H1 (cell line): ENCODE measurements at regions not wholly inside any gene's neighbourhood (a gene's known extent, or its start where the extent isn't known, plus 50 kb on each side); places are given as distances from the start of the nearest gene placed in this dataset.

Experiments
- CTCF ChIA-PET: fragments of 300-600 bp; sonication (Branson Sonifier 250); formaldehyde crosslinking; loops from one replicate; lab custom pipeline; 2021; ENCODE audit not compliant: partially characterized antibody; lab: Charles Lee
- POLR2A ChIA-PET: fragments of 300-600 bp; sonication (Branson Sonifier 250); formaldehyde crosslinking; loops from one replicate; lab custom pipeline; 2021; ENCODE audit warnings: inconsistent platforms; ENCODE audit not compliant: partially characterized antibody; lab: Charles Lee
- DNase-seq, 2 experiments: peaks; one replicate each; pipeline versions ENCODE4 v3.0.0 to v3.0.0-alpha.2; 2010 to 2022; ENCODE audit warnings: low spot score in 2 of 2, low read depth in 1 of 2, mixed read lengths in 1 of 2
- FAIRE-seq: peaks from 2 replicates; lab custom pipeline; 2011; peaks lifted over from hg19 to GRCh38; lab: Jason Lieb, UNC
- H2AFZ ChIP-seq: 2 replicates; pipeline ENCODE4 v1.8.1; 2012; ENCODE audit warnings: low read length, inconsistent platforms
- H2AK5ac ChIP-seq: 2 replicates; pipeline ENCODE4 v1.6.1; 2013; ENCODE audit warnings: low read depth, low read length
- H2BK120ac ChIP-seq: replicated peaks from 2 replicates; pipeline ENCODE3; 2013; ENCODE audit warnings: low read depth, low read length, inconsistent platforms
- H2BK12ac ChIP-seq: 2 replicates; pipeline ENCODE4 v1.6.1; 2013; ENCODE audit warnings: low read depth, low read length
- H2BK15ac ChIP-seq: 2 replicates; pipeline ENCODE4 v1.6.1; 2013; ENCODE audit warnings: low read length
- H2BK20ac ChIP-seq: 2 replicates; pipeline ENCODE4 v1.6.1; 2013; ENCODE audit warnings: low read length
- H2BK5ac ChIP-seq: 2 replicates; pipeline ENCODE4 v1.6.1; 2013; ENCODE audit warnings: low read depth, low read length
- H3K14ac ChIP-seq: 2 replicates; pipeline ENCODE4 v1.6.1; 2013; ENCODE audit warnings: inconsistent platforms; ENCODE audit not compliant: insufficient read length
- H3K18ac ChIP-seq: 2 replicates; pipeline ENCODE4 v1.6.1; 2013; ENCODE audit warnings: low read length; ENCODE audit errors: extremely low read depth
- H3K23ac ChIP-seq: 2 replicates; pipeline ENCODE4 v1.6.1; 2013; ENCODE audit warnings: inconsistent platforms; ENCODE audit not compliant: insufficient read length
- H3K23me2 ChIP-seq: 2 replicates; pipeline ENCODE4 v1.6.1; 2013; ENCODE audit warnings: low read depth, low read length
- H3K27ac ChIP-seq: 2 replicates; pipeline ENCODE4 v1.6.1; 2011; ENCODE audit warnings: low read depth, low read length, inconsistent platforms
- H3K27me3 ChIP-seq, 4 experiments: replicated peaks in 1 of 4; 1 replicate in 1 of 4; 2 replicates in 3 of 4; pipeline versions ENCODE4 v1.6.1 to v1.8.1; 2011 to 2013; ENCODE audit warnings: low read length in 3 of 4, mild to moderate bottlenecking in 3 of 4, inconsistent platforms in 2 of 4, mixed read lengths in 2 of 4, moderate library complexity in 1 of 4; ENCODE audit not compliant: control insufficient read depth in 3 of 4, insufficient read depth in 3 of 4; ENCODE audit errors: extremely low read depth in 1 of 4
- H3K36me3 ChIP-seq, 4 experiments: 2 replicates each; pipeline versions ENCODE4 v1.6.1 to v1.8.1; 2011 to 2013; ENCODE audit warnings: mild to moderate bottlenecking in 4 of 4, low read length in 3 of 4, moderate library complexity in 2 of 4, control low read depth in 1 of 4, inconsistent platforms in 1 of 4; ENCODE audit not compliant: insufficient read depth in 4 of 4, control insufficient read depth in 2 of 4
- H3K4ac ChIP-seq: replicated peaks from 2 replicates; pipeline ENCODE3; 2013; ENCODE audit warnings: low read length, low read depth, mixed read lengths, inconsistent platforms; ENCODE audit not compliant: insufficient read length
- H3K4me1 ChIP-seq, 4 experiments: replicated peaks in 1 of 4; 1 replicate in 1 of 4; 2 replicates in 3 of 4; pipeline versions ENCODE4 v1.6.1 to v1.8.1; 2011 to 2013; ENCODE audit warnings: low read length in 3 of 4, inconsistent platforms in 2 of 4, mixed read lengths in 1 of 4; ENCODE audit not compliant: insufficient read depth in 4 of 4, control insufficient read depth in 3 of 4
- H3K4me2 ChIP-seq, 2 experiments: 2 replicates each; pipeline versions ENCODE4 v1.6.1 to v1.8.1; 2011 to 2013; ENCODE audit warnings: low read depth in 2 of 2, low read length in 2 of 2, control low read depth in 1 of 2, inconsistent platforms in 1 of 2, mild to moderate bottlenecking in 1 of 2; ENCODE audit not compliant: insufficient read depth in 1 of 2
- H3K4me3 ChIP-seq, 4 experiments: fragments of 200-600, 300-600 bp in 1 of 4; sonication (generic), shearing (Covaris generic), sonication (Bioruptor Twin) in 1 of 4; 2 replicates each; pipeline versions ENCODE4 v1.5.1 to v1.8.1; 2011 to 2016; ENCODE audit warnings: low read length in 4 of 4, low read depth in 3 of 4, control low read depth in 2 of 4, inconsistent platforms in 2 of 4, mild to moderate bottlenecking in 2 of 4, mixed read lengths in 1 of 4, moderate library complexity in 1 of 4; ENCODE audit not compliant: insufficient read depth in 2 of 4; ENCODE audit errors: extremely low read depth in 1 of 4
- H3K56ac ChIP-seq: replicated peaks from 2 replicates; pipeline ENCODE3; 2013; ENCODE audit warnings: low read depth, mild to moderate bottlenecking, mixed read lengths, low read length, inconsistent platforms; ENCODE audit not compliant: insufficient read length
- H3K79me1 ChIP-seq: 2 replicates; pipeline ENCODE4 v1.6.1; 2013; ENCODE audit warnings: low read depth, low read length, control low read depth
- H3K79me2 ChIP-seq, 2 experiments: 2 replicates each; pipeline versions ENCODE4 v1.6.1 to v1.8.1; 2012 to 2013; ENCODE audit warnings: low read length in 2 of 2, mild to moderate bottlenecking in 2 of 2, inconsistent platforms in 1 of 2; ENCODE audit not compliant: insufficient read depth in 2 of 2, control insufficient read depth in 1 of 2
- H3K9ac ChIP-seq, 4 experiments: replicated peaks in 1 of 4; 1 replicate in 1 of 4; 2 replicates in 3 of 4; pipeline versions ENCODE4 v1.6.1 to v1.8.1; 2011 to 2013; ENCODE audit warnings: low read depth in 3 of 4, low read length in 3 of 4, control low read depth in 2 of 4, mild to moderate bottlenecking in 2 of 4, moderate library complexity in 2 of 4, inconsistent platforms in 1 of 4; ENCODE audit errors: extremely low read depth in 1 of 4
- H3K9me3 ChIP-seq, 2 experiments: 2 replicates each; pipeline versions ENCODE4 v1.6.1 to v1.8.1; 2012 to 2013; ENCODE audit warnings: mild to moderate bottlenecking in 2 of 2, moderate library complexity in 2 of 2, control low read depth in 1 of 2, inconsistent platforms in 1 of 2, low read depth in 1 of 2, low read length in 1 of 2, mixed read lengths in 1 of 2; ENCODE audit not compliant: insufficient read depth in 2 of 2
- H4K20me1 ChIP-seq, 2 experiments: replicated peaks in 1 of 2; 2 replicates each; pipeline versions ENCODE3 to v1.8.1; 2011 to 2013; ENCODE audit warnings: inconsistent platforms in 2 of 2, low read length in 2 of 2, mild to moderate bottlenecking in 1 of 2; ENCODE audit not compliant: insufficient read depth in 2 of 2, control insufficient read depth in 1 of 2
- H4K5ac ChIP-seq: 2 replicates; pipeline ENCODE4 v1.6.1; 2013; ENCODE audit warnings: low read length, low read depth, mixed read lengths, inconsistent platforms; ENCODE audit not compliant: insufficient read length
- H4K8ac ChIP-seq: 2 replicates; pipeline ENCODE4 v1.8.0; 2013; ENCODE audit warnings: mild to moderate bottlenecking, moderate library complexity, low read length, inconsistent platforms; ENCODE audit not compliant: insufficient read depth; ENCODE audit errors: extremely low read depth
- H4K91ac ChIP-seq: replicated peaks from 2 replicates; pipeline ENCODE3; 2013; ENCODE audit warnings: low read length, mixed read lengths, inconsistent platforms; ENCODE audit not compliant: insufficient read length
- BCL11A ChIP-seq, 2 experiments: IDR thresholded peaks; one replicate each; pipeline ENCODE4 v1.6.1; 2011; ENCODE audit warnings: low read depth in 2 of 2, low read length in 2 of 2, mild to moderate bottlenecking in 2 of 2
- CBX5 ChIP-seq: fragments of 300-800, 300-1000 bp; sonication (generic); IDR thresholded peaks from 2 replicates; pipeline ENCODE4 v1.7.1; 2016; ENCODE audit warnings: antibody characterized with exemption, low read length, low read depth
- FOSL1 ChIP-seq: IDR thresholded peaks from 2 replicates; pipeline ENCODE4 v1.6.1; 2011; ENCODE audit warnings: mild to moderate bottlenecking, low read depth, low read length, moderate library complexity; ENCODE audit not compliant: insufficient read depth
- GTF2F1 ChIP-seq: IDR thresholded peaks from 2 replicates; pipeline ENCODE4 v1.6.1; 2012; ENCODE audit warnings: low read depth, low read length, improper control_type of control experiment, borderline replicate concordance
- KDM4A ChIP-seq: IDR thresholded peaks from one replicate; pipeline ENCODE4 v1.7.1; 2012; ENCODE audit warnings: low read depth, mild to moderate bottlenecking, moderate library complexity, low read length, inconsistent platforms; ENCODE audit not compliant: severe bottlenecking
- NANOG ChIP-seq: IDR thresholded peaks from 2 replicates; pipeline ENCODE4 v1.6.1; 2011; ENCODE audit warnings: low read length, low read depth, mild to moderate bottlenecking, inconsistent platforms; ENCODE audit not compliant: insufficient read depth, poor library complexity, severe bottlenecking
- RAD21 ChIP-seq, 2 experiments: IDR thresholded peaks in 1 of 2; conservative IDR thresholded peaks in 1 of 2; 2 replicates each; pipeline ENCODE4 v1.6.1; 2011; ENCODE audit warnings: low read depth in 2 of 2, low read length in 2 of 2, improper control_type of control experiment in 1 of 2, inconsistent platforms in 1 of 2, mild to moderate bottlenecking in 1 of 2, moderate library complexity in 1 of 2
- RFX5 ChIP-seq: IDR thresholded peaks from 2 replicates; pipeline ENCODE4 v1.6.1; 2011; ENCODE audit warnings: low read depth, low read length, improper control_type of control experiment, borderline replicate concordance
- TEAD4 ChIP-seq: IDR thresholded peaks from 2 replicates; pipeline ENCODE4 v1.6.1; 2012; ENCODE audit warnings: low read depth, low read length, inconsistent platforms, mixed read lengths
- YY1 ChIP-seq: IDR thresholded peaks from 2 replicates; pipeline ENCODE4 v1.6.1; 2011; ENCODE audit warnings: low read depth, mild to moderate bottlenecking, low read length
- WGBS, 2 experiments: shearing (Covaris generic) in 1 of 2; methylation state at CpG; one replicate each; pipeline versions ENCODE4 v1.1.6 to v1.1.7; 2013 to 2015; ENCODE audit warnings: low lambda C conversion rate in 2 of 2, mixed read lengths in 2 of 2, inconsistent platforms in 1 of 2, low coverage in 1 of 2, missing lambda C conversion rate in 1 of 2; ENCODE audit not compliant: insufficient replicate concordance in 2 of 2, insufficient coverage in 1 of 2, insufficient read length in 1 of 2; ENCODE audit errors: extremely low coverage in 1 of 2, missing lambda C conversion rate in 1 of 2; 5-methylcytosine and 5-hydroxymethylcytosine counted together
- TF ChIP-seq, protein P1 (sequence below): IDR thresholded peaks from 2 replicates; pipeline ENCODE4 v1.6.1; 2011; ENCODE audit warnings: low read depth, mild to moderate bottlenecking, low read length; ENCODE audit not compliant: insufficient read depth

DNA sequence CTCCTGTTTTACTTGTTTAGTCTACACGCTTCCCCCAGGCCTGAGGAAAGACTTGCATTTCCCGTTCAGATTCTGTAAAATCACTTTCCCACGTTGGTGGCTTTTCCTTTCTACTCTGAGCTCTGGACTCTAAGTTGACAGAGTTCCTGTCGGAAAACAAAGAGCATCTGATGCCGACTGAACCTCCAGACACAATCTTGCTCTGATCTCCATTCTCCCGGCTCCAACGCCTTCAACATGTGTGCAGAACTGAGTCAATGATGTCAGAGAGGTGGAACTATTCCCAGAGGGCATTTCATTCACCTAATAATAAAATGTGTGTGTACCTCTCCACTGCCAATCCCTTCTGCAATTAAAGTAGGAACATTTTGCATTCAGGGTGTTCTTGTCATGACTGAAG, 147.7 kb downstream of the MIS18A start:
- no peak overlapping the region for H4K8ac ChIP-seq
- ChIA-PET POLR2A (no interaction called here), CTCF (interaction anchor here (1.1 to 1.8 kb wide), 5 partner anchors 12 to 127 kb away, joined by 3 to 6 read pairs (median 4); no protein-coding TSS in a partner anchor)
- H4K5ac ChIP-seq: no peak overlapping the region
- no peak overlapping the region for H4K91ac ChIP-seq
- WGBS, 2 experiments: 87% methylated on average over 7 of the region's 7 CpGs; no CpG with 5 or more reads in 1 of the 2 experiments
- no peak overlapping the region for H3K9ac ChIP-seq
- no peak overlapping the region for H2BK5ac ChIP-seq
- DNase-seq: peak in 1 of 2 experiments; percentile 8
- no peak overlapping the region for H2BK15ac ChIP-seq
- H2BK20ac ChIP-seq: no peak overlapping the region
- H3K23me2 ChIP-seq: no peaks in the 10 kb centered on the region
- no peak overlapping the region for H3K4me3 ChIP-seq
- 0 out of 4 replicates have a peak, but pooled peaks cover 0 to 3% of the 10 kb centered on the region in 2 experiments for H3K9me3 ChIP-seq
- H3K4ac ChIP-seq: no peak overlapping the region
- H3K36me3 ChIP-seq: no peaks in the 10 kb centered on the region
- no peak overlapping the region for H3K18ac ChIP-seq
- no peak overlapping the region for H2AK5ac ChIP-seq
- H4K20me1 ChIP-seq: no peaks in the 10 kb centered on the region
- no peak overlapping the region for H2BK120ac ChIP-seq
- no peak overlapping the region for H3K14ac ChIP-seq
- no peak for TF ChIP-seq YY1
- no peak for TF ChIP-seq KDM4A
- TF ChIP-seq NANOG: no peak
- no peak for TF ChIP-seq FOSL1
- no peak for TF ChIP-seq GTF2F1
- no peak for TF ChIP-seq TEAD4
- TF ChIP-seq, protein P1, sequence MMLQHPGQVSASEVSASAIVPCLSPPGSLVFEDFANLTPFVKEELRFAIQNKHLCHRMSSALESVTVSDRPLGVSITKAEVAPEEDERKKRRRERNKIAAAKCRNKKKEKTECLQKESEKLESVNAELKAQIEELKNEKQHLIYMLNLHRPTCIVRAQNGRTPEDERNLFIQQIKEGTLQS: no peak
- TF ChIP-seq RAD21 (IDR thresholded peaks at IDR 0.05 in 1 of 2, conservative IDR thresholded peaks at IDR 0.05 in 1 of 2; ENCODE audit: low read depth in 2 of 2, low read length in 2 of 2): no peak
- no peak for TF ChIP-seq BCL11A (IDR thresholded peaks at IDR 0.05; ENCODE audit: low read depth in 2 of 2, low read length in 2 of 2)
- no peak for TF ChIP-seq RFX5
- TF ChIP-seq CBX5: no peak
- H3K56ac ChIP-seq: no peak overlapping the region
- H3K79me1 ChIP-seq: no peaks in the 10 kb centered on the region
- H3K27me3 ChIP-seq: no peaks in the 10 kb centered on the region; a peak in 1 of 7 replicates
- H3K79me2 ChIP-seq: no peaks in the 10 kb centered on the region
- no peak overlapping the region for H2BK12ac ChIP-seq
- 0 out of 2 replicates have a peak overlapping the region, but pooled peaks have one; percentile 36 for H2AFZ ChIP-seq
- H3K23ac ChIP-seq: no peak overlapping the region
- FAIRE-seq: no peak
- no peak overlapping the region for H3K27ac ChIP-seq
- H3K4me1 ChIP-seq: no peaks in the 10 kb centered on the region; a peak in 1 of 7 replicates
- H3K4me2 ChIP-seq: no peak overlapping the region
